ENCODE measurements at regions not wholly inside any gene's neighbourhood (a gene's known extent, or its start where the extent isn't known, plus 50 kb on each side); places are given as distances from the start of the nearest gene placed in this dataset.

- Histone ChIP-seq H3K27me3 (ENCODE audit: control insufficient read depth, low read length) (no peaks in the 10 kb centered on the region), H3K36me3 (ENCODE audit: control insufficient read depth, low read length) (no peaks in the 10 kb centered on the region)
These were observed 497.4 kb downstream of the FSCB start for GRCh38 chr14:44009642-44010041.

GRCh38 chr14:43988989-43989388 is 518.1 kb downstream of the FSCB start:
- Histone ChIP-seq H3K9me3 (ENCODE audit: control insufficient read depth, insufficient read depth, low read length) (no peaks in the 10 kb centered on the region), H3K27ac (ENCODE audit: low read depth, low read length) (no peak overlapping the region), H3F3A (ENCODE audit: control insufficient read depth, insufficient read depth) (no peaks in the 10 kb centered on the region), H4K20me1 (ENCODE audit: control insufficient read depth, insufficient read depth, low read depth, low read length) (no peaks in the 10 kb centered on the region), H3K4me1 (ENCODE audit: control insufficient read depth, low read length) (no peaks in the 10 kb centered on the region), H3K4me2 (ENCODE audit: low read length) (no peak overlapping the region), H3K9me2 (replicated peaks; ENCODE audit: control insufficient read depth, low read length) (no peaks in the 10 kb centered on the region), H3K4me3 (ENCODE audit: low read length) (no peak overlapping the region), H3K36me3 (ENCODE audit: control insufficient read depth, low read length) (no peaks in the 10 kb centered on the region), H3K79me2 (ENCODE audit: control insufficient read depth, low read length) (no peaks in the 10 kb centered on the region), H3K27me3 (ENCODE audit: control insufficient read depth, low read length) (no peaks in the 10 kb centered on the region)
- TF ChIP-seq EZH2phosphoT487 (IDR thresholded peaks at IDR 0.05; ENCODE audit: borderline replicate concordance, low read length) = no peak
- no peak for TF ChIP-seq CTCF (IDR thresholded peaks at IDR 0.05; ENCODE audit: low read depth, low read length, poor library complexity, severe bottlenecking)

More at GRCh38 chr14:44009642-44010041, 497.4 kb downstream of the FSCB start:
- Histone ChIP-seq H3K4me1 (ENCODE audit: control insufficient read depth, low read length) (no peaks in the 10 kb centered on the region), H3K9me2 (replicated peaks; ENCODE audit: control insufficient read depth, low read length) (no peaks in the 10 kb centered on the region), H3K4me2 (ENCODE audit: low read length) (no peak overlapping the region), H4K20me1 (ENCODE audit: control insufficient read depth, insufficient read depth, low read depth, low read length) (no peaks in the 10 kb centered on the region), H3K27ac (ENCODE audit: low read depth, low read length) (no peak overlapping the region), H3F3A (ENCODE audit: control insufficient read depth, insufficient read depth) (no peaks in the 10 kb centered on the region), H3K9me3 (ENCODE audit: control insufficient read depth, insufficient read depth, low read length) (no peaks in the 10 kb centered on the region), H3K4me3 (ENCODE audit: low read length) (no peak overlapping the region), H3K79me2 (ENCODE audit: control insufficient read depth, low read length) (no peaks in the 10 kb centered on the region)
- no peak for TF ChIP-seq CTCF (IDR thresholded peaks at IDR 0.05; ENCODE audit: low read depth, low read length, poor library complexity, severe bottlenecking)
- no peak for TF ChIP-seq EZH2phosphoT487 (IDR thresholded peaks at IDR 0.05; ENCODE audit: borderline replicate concordance, low read length)

GRCh38 chr14:43983721-43984120 is 523.4 kb downstream of the FSCB start:
- Histone ChIP-seq H3F3A (ENCODE audit: control insufficient read depth, insufficient read depth) (no peaks in the 10 kb centered on the region), H3K9me2 (replicated peaks; ENCODE audit: control insufficient read depth, low read length) (no peaks in the 10 kb centered on the region), H3K27me3 (ENCODE audit: control insufficient read depth, low read length) (no peaks in the 10 kb centered on the region), H3K9me3 (ENCODE audit: control insufficient read depth, insufficient read depth, low read length) (no peaks in the 10 kb centered on the region), H3K36me3 (ENCODE audit: control insufficient read depth, low read length) (no peaks in the 10 kb centered on the region), H3K4me2 (ENCODE audit: low read length) (no peak overlapping the region), H4K20me1 (ENCODE audit: control insufficient read depth, insufficient read depth, low read depth, low read length) (no peaks in the 10 kb centered on the region), H3K27ac (ENCODE audit: low read depth, low read length) (no peak overlapping the region), H3K4me1 (ENCODE audit: control insufficient read depth, low read length) (no peaks in the 10 kb centered on the region), H3K79me2 (ENCODE audit: control insufficient read depth, low read length) (no peaks in the 10 kb centered on the region), H3K4me3 (ENCODE audit: low read length) (no peak overlapping the region)
- TF ChIP-seq EZH2phosphoT487 (IDR thresholded peaks at IDR 0.05; ENCODE audit: borderline replicate concordance, low read length) = no peak
- no peak for TF ChIP-seq CTCF (IDR thresholded peaks at IDR 0.05; ENCODE audit: low read depth, low read length, poor library complexity, severe bottlenecking)
